ENCODE measurements at regions not wholly inside any gene's neighbourhood (a gene's known extent, or its start where the extent isn't known, plus 50 kb on each side); places are given as distances from the start of the nearest gene placed in this dataset.

GRCh38 chr9:11894136-11894535 is 799.0 kb upstream of the TYRP1 start:
- no peak for TF ChIP-seq CTCF (IDR thresholded peaks at IDR 0.05)
- TF ChIP-seq EZH2 (IDR thresholded peaks at IDR 0.05; ENCODE audit: borderline replicate concordance, insufficient read depth, low read depth, low read length, poor library complexity, severe bottlenecking) = no peak

Data from B cell (primary cell).